HG02973 (cell line): ENCODE measurements at regions not wholly inside any gene's neighbourhood (a gene's known extent, or its start where the extent isn't known, plus 50 kb on each side); places are given as distances from the start of the nearest gene placed in this dataset.

Experiments used
- ATAC-seq: cut with Tn5 transposase; IDR thresholded peaks from one replicate; pipeline ENCODE4 v1.9.1; 2021; ENCODE audit warnings: moderate library complexity; ENCODE audit not compliant: unreplicated experiment

DNA sequence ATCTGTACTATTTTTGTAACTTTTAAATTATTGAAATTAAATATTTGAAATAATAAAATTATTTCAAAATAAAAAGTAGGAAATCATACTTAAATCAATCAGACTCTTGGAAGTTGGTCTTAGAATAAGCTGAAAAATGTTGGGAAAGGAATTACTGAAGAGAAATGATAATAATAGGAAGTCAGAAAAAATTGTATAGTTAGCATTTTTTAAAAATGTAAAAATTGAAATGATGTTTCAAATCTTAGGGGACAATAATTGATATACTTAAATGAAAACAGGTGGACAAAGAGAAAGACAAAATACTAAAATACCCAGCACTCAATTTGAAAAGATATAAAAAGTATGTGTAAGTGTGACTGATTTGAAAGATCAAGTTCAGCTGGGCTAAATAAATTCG is 186.1 kb downstream of the BMP2 start:
- ATAC-seq = no peak

DNA sequence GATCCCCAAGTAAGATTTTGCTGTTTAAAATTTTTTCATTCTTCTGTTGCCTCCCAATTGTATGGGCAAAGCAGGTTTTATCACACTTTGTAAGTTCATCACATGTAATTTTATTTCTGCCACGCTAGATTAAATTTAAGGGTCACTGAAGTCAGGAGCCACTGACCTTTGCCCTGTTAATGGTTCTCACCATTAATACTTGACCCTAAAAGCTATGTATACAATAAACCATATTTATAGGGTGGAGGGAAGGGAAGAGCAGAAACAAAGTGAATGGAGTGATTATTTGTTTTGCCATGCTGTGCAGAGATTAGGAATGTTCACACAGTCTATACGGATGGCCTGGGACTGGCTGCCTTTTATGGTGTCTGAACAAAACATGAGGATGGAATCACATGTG is 186.7 kb downstream of the BMP2 start:
- ATAC-seq = no peak

DNA sequence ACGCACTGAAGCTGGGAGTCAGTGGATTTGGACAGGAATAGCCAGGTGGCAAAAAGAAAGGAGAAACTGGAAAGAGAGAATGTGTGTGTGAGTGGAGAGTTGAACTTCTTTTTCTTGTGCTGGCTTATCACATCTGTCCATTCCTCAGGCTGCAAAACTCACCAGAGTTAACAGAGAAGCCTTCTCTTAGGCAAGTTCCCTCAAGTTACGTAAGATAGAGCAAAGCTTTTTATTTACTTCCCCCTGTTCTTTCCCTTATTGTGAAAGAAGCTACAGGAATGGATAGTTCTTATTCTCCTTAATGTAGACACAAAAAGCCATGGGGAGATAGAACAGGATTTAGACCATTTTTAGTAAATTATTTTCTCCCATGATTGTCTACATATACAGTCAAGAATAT is 188.6 kb downstream of the BMP2 start:
- ATAC-seq = no peak

DNA sequence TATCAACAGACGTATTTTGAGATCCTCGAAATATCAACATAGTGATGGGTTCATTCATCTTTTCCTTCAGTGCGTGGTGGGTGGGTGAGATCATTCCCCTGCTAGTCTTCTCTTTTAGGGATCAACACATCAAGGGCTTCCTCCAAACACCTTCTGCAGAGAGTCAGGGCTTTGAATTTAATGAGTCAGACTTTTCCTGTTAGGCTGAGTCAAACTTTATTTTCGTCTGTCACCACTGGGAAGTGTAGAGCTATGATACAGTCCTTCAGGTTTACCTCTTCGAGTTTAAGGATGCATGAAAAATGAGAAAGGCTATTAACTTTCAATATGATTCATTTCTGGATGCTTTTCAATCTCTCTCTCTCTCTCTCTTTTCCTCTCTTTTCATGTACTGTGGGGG is 189.1 kb downstream of the BMP2 start:
- ATAC-seq = no peak

DNA sequence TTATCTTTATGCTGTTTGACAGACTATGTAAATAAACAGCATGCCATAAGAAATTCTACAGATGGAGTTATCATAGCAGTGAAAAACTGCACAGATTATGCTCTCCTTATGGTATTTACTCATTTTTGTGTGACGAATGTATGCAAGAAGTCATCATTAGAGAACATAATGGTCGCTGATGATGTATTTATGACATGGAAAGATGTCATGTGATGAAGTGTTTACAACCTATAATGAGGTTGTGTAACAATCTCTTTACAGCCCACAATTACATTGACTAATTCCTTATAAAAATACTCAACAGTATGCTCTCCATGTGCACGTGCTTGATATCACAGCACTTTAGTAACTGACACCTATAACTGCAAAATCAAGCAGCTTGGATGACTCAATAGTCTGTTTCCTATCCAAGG is 192.4 kb downstream of the BMP2 start:
- no peak for ATAC-seq

DNA sequence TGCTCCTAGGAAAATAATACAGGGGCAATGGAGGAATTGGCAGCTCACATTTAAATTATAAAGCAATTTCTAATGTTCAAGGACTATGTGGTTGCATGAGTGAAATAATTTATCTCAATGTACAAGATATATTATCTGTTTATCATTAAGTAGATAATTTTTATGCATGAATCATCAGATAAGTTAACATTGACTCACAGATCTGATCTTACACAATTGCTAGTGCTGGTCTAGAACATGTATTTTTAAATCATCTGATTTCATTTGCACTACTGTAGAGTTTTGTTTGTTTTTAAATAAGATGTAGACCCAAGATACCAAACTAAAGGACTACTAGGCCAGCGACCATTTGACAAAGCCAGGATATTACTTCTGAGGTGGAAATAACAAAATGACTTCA is 199.2 kb downstream of the BMP2 start:
- ATAC-seq = no peak

DNA sequence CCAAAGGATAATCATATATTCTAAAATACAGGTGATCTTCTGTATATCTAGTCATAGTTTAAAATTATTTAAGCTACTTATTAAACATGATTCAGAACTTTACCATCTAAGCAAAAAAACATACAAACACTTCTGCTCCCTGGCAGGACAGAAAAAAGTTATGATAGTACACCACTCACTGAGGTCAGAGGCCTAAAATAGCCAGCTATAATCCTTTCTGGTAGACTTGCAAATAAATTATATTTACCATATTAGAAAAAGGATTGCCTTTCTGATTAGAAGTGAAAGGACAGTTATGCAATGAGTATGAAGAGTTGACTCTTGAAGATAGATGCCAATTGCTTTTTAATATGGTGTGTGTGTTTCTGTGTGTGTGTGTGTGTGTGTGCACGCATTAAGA is 207.4 kb downstream of the BMP2 start:
- no peak for ATAC-seq

DNA sequence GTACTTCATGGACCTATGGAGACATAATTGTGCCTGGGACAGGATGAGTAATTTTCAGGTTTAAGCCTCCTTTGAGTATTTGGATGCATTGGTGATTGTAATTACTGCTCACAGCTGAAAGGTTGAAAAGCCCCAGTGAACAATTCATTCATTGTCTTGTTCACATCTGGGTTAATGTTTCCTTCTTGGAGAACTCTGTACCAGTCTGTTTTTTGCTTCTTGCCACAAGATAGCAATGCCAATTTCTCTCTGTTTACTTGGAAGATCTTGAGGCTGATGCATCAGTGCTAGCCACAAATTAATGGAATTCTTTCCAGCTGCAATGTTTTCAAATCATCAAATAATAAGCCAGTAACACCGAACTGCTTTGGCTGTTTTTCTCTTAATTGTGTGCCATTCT is 207.8 kb downstream of the BMP2 start:
- ATAC-seq = no peak

DNA sequence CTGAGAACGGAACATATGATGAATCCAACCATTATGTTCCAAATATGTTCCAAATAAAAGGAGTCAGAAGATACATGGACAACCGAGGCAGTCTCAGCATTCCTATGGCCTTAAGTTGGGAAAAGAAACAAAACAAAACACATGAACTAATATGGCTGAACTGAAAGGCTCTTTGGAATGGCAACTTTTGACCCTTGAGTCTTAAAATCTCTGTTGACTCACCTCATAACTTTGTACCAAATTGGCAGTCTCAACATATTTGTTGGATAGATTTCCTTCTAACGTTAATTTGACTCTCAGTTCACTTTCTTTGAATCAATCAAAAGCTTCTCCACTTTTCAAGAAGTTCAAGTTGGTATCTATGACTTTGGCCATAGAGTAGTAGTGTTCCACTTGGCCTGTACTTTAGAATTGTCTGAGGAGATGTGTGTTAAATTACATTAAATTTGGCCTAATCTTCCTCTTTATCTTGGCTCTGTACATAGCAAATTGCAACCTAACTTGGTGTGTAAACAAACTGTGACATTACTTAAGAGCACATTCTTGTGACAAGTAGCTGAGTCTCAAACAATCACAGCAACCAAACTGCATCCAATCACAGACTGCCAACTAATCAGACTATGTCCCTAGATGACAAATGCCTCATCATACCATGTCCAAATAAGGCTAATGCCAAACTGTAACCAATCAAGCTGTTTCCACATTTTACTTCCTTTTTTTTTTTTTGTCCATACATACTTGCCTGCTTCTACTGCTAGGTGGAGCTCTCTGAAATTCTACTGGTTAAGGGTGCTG is 208.8 kb downstream of the BMP2 start:
- no peak for ATAC-seq

DNA sequence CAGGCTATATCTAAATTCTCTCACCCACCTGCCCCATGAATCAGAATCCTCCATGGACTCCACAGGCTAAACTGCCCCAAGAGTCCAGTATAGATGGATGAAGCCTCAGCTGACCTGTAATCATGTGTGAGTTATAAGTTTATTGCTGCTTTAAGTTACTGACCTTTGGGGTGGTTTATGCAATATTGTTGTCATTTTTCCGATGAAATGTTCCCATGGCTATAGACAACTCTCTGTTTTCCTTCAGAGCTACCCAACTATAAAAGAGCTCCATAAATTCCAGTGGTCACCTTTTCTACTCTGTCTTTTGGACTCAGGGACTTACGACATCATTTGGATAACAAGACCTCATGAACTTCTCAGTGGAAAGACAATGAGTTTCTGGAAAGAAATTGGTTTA is 212.1 kb downstream of the BMP2 start:
- ATAC-seq = no peak

DNA sequence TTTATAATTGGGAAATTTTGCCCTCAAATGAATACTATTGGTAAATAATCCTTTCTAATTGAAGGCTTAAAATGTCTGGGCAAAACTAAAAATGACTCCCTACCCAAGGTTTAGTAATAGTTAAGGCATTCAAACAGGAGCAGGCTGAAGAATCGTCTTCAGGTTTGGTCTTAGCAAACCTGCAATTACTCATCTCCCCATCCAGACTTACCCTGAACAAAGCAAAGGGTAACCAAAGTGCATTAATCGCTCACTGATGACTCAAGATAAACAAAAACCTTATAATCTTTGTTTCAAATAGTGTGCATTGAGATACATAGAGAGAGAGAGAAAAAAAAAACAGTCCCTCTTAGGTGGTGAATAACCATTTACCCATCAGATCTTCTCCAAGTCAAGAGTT is 225.5 kb downstream of the BMP2 start:
- no peak for ATAC-seq

DNA sequence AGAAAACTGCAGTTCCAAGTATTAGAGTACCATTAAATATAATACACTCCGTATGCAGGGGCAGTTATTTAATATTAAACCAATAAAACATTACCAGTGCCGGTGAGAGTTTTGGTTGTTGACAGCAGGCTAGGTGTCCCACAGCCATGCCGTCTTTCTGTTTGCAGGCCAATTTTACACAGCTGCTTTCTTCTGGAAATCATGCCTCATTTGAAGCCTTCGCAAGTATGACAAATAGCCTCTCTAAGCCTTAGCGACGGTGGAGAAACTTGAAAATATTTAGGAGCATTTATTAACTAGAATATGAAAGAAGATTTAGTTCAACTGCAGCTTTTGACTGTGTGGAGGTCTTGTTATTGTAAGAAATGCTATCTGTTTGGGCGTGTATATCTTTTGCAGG is 226.0 kb downstream of the BMP2 start:
- ATAC-seq = no peak

DNA sequence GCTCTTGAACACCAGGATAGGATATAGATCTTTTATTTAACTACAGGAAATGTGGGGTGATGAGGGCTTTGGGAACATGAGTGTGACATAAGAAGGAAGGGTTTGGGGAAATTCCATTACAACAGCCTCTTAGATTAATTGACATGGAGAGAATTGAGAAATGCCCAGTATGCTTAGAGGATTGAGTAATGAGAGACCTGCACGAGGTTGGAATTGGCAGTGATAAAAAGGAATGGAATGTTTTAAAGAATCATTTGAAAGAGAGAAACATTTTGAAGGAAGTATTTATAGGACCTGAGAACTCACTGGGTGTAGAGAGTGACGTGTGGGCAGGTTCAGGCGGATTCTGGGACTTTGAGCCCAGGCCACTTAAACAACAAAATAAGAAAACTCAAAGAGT is 227.0 kb downstream of the BMP2 start:
- ATAC-seq = no peak

DNA sequence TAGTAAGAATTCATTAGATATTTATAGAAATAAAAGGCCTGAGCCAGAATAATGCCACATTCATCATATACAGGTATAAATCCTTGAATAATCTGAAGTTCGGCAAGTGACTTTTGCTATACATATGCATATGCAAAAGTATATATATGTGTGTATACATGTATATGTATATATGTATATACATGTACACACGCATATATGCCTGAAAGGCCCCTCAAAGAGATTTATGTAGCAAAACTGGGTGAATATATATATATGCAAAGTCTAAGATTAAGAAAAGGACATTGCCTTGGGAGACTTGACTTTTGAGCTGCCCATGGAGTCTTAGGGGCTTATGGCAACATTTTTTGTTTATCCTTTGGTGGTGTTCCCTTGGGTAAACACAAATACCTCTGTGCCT is 231.4 kb downstream of the BMP2 start:
- ATAC-seq = no peak

DNA sequence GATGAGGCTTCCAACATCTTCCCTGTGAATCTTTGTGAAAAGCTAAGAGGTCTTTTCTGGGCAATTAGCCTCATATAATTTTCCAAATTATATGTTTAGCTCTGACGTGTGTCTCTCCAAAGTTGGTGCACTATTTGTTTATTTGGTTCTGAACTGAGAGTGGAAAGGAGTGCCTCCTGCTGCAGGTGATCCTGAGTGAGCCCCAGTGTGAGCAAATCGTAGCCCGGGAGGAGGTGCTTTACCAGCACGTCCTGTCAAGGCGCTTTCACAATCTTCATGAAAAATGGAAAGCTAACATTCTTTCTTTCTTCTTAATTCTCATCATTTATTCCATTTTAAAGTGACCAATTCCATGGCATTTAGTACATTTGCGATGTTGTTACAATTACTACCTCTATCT is 231.9 kb downstream of the BMP2 start:
- ATAC-seq = no peak

DNA sequence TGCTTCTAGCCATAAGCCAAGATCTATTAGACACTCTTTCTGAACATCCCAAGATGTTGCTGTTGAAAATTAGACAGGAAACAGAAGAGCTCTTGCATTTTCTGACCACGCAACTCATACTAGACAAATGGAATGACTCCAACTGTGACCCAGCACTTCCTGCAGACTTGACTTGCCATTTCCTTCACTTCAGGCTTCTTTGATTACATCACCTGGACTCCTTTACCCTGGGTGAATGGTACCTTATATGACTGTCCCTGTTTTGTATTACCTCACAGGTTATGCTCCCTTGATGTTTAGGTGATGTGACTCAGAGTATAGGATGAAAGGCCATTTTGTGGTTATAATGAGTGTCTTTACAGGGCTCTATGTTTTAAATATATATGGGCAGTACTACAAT is 236.1 kb downstream of the BMP2 start:
- ATAC-seq = no peak

DNA sequence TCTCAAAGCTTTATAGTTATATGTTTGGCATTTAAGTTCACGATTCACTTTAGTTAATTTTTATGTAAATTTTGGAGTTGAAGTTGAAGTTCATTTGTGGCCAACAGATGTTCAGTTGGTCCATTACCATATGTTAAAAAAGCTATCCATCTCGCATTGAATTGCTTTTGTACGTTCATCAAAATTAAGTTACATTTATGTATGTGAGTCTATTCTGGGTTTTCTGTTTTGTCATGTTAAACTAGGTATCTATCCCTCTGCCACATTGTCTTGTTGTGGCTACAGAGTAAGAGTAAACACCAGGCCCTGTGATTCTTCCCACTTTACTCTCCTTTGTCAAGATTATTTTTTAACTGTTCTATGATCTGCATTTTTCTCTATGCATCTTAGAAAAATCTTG is 237.3 kb downstream of the BMP2 start:
- no peak for ATAC-seq

DNA sequence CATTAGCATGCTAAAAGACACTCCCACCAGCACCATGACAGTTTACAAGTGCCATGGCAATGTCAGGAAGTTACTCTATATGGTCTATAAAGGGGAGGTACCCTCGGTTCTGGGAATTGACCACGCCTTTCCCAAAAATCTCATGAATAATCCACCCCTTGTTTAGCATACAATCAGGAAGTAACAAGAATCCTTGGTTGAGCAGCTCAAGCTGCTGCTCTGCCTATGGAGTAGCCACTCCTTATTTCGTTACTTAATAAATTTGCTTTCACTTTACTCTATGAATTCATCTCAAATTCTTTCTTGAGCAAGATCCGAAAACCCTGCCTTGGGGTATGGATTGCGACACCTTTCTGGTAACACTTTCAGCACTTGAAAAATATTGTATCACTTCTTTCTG is 243.0 kb downstream of the BMP2 start:
- ATAC-seq = no peak

DNA sequence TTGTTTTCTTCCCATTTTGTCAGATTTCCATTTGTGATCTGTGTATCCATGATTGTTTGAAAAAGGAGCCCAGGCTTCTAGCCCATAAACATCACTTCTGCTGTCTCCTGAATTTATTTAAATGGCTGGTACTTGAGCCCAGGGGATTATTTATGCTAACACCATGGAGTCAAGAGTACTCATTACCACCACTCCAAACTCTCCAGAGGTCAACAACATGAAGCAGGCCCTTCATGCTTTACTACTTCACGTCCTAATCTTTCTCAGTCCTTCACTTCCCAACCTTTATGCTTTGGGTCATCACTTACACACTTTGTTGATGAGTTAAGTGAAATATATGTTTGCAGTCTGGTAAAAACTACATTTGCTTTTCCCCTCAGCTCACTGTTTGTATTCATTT is 247.8 kb downstream of the BMP2 start:
- ATAC-seq = no peak

DNA sequence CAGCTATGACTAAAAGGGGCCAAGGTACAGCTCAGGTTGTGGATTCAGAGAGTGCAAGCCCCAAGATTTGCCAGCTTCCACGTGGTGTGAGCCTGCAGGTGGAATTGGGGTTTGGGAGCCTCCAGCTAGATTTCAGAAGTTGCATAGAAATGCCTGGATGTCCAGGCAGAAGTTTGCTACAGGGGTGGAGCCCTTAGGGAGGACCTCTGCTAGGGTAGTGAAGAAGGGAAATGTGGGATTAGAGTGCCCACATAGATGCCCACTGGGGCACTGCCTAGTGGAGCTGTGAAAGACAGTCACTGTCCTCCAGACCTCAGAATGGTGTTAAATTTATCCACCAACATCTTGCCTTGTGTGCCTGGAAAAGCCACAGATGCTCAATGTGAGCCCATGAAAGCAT is 255.1 kb downstream of the BMP2 start:
- ATAC-seq = no peak

DNA sequence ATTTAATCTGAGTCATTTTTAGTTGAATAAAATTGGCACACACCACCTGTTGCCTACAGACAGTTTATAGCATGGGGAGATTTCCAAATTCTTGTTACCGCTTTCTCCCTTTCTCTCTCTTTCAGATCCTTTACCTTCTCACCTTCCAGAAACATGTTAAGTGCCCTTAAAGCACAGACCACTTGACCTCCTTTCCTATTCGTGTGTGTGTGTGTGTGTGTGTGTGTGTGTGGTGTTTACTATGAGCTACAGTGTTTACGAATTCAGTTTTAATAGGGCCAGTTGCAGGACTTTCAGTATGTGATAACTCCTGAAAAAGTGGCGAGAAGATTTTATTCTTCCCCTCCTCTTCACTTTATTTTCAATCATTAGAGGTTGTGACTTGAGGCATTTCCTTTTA is 258.1 kb downstream of the BMP2 start:
- no peak for ATAC-seq

DNA sequence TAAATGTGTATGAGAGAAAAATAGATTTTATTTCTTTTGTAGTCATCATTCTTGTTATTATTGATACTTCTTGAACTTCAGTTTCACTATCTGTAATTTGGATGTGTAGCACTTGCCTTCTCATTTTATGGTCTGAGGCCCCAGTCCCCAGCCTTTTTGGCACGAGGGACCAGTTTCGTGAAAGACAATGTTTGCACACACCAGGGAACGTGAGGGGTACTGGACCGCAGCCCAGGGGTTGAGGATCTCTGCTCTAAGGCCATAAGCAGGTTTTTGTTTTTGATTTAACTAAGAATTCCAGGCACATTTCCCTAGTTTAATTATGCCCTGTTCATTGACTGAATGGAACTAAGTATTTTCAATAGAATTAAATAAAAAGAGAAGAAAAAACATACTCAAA is 261.5 kb downstream of the BMP2 start:
- ATAC-seq = no peak

DNA sequence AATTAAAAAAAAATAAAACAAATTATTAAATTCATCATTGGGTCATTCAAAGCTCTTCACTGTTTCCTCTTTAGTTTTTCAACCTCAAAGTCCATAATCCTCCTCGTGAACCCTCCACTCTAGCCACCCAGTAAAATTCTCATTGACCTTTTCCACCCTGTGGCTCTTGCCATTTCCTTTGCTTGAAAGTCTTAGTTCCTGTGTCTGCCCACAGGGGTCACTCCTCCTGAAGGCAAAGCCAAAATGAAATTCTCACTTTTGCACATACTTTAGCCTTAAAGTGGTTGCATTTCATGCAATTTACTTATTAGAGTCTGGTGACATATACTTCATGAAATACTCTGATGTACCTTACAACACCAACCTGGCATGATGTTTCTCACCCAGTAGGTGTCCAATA is 263.7 kb downstream of the BMP2 start:
- no peak for ATAC-seq
